IMR-90 (cell line): ENCODE measurements at regions not wholly inside any gene's neighbourhood (a gene's known extent, or its start where the extent isn't known, plus 50 kb on each side); places are given as distances from the start of the nearest gene placed in this dataset.

Experiments
- ATAC-seq: fragments of 200-7000 bp; cut with Tn5 transposase; 2 replicates; pipeline ENCODE4 v1.9.1; 2020; ENCODE audit warnings: low read depth, mild to moderate bottlenecking, moderate library complexity
- BruUV-seq: library from RNA; stranded (reverse); fragments of 400-500 nt; replicated peaks from 2 replicates; lab custom pipeline; 2021; lab: Mats Ljungman, UMichigan
- CTCF ChIA-PET: fragments of 300-600 bp; formaldehyde crosslinking; extraction: SDS; loops from one replicate; lab custom pipeline; 2021; ENCODE audit warnings: antibody characterized with exemption; lab: Yijun Ruan, JAX
- POLR2A ChIA-PET: fragments of 300-600 bp; sonication (Branson Sonifier 250); formaldehyde crosslinking; loops from one replicate; lab custom pipeline; 2022; ENCODE audit warnings: antibody characterized with exemption; ENCODE audit not compliant: unreplicated experiment; lab: Charles Lee
- DNase-seq: peaks from one replicate; pipeline ENCODE4 v3.0.0; 2013
- H2AFZ ChIP-seq: replicated peaks from 2 replicates; pipeline ENCODE3; 2013; ENCODE audit warnings: low read length, mild to moderate bottlenecking; ENCODE audit not compliant: poor library complexity
- H2AK5ac ChIP-seq: 2 replicates; pipeline ENCODE4 v1.6.1; 2013; ENCODE audit warnings: low read depth, low read length, inconsistent platforms
- H2AK9ac ChIP-seq: replicated peaks from 2 replicates; pipeline ENCODE3; 2013; ENCODE audit warnings: mild to moderate bottlenecking, low read depth, low read length, moderate library complexity; ENCODE audit not compliant: poor library complexity
- H2BK120ac ChIP-seq: 2 replicates; pipeline ENCODE4 v1.6.1; 2013; ENCODE audit warnings: low read depth, low read length, inconsistent platforms
- H2BK15ac ChIP-seq: 3 replicates; pipeline ENCODE4 v1.6.1; 2013; ENCODE audit warnings: low read depth, low read length, inconsistent platforms
- H2BK20ac ChIP-seq: 2 replicates; pipeline ENCODE4 v1.6.1; 2013; ENCODE audit warnings: low read depth, mild to moderate bottlenecking, inconsistent platforms, low read length, moderate library complexity
- H2BK5ac ChIP-seq: 2 replicates; pipeline ENCODE4 v1.6.1; 2013; ENCODE audit warnings: mild to moderate bottlenecking, low read depth, low read length, inconsistent platforms; ENCODE audit not compliant: poor library complexity, severe bottlenecking
- H3K14ac ChIP-seq: replicated peaks from 2 replicates; pipeline ENCODE4 v1.6.1; 2013; ENCODE audit warnings: low read depth, low read length, inconsistent platforms
- H3K18ac ChIP-seq: 2 replicates; pipeline ENCODE4 v1.6.1; 2013; ENCODE audit warnings: low read depth, low read length, control low read depth
- H3K23ac ChIP-seq: 2 replicates; pipeline ENCODE4 v1.6.1; 2013; ENCODE audit warnings: low read depth, low read length, inconsistent platforms
- H3K27ac ChIP-seq: 2 replicates; pipeline ENCODE4 v1.5.1; 2013; ENCODE audit warnings: mild to moderate bottlenecking, control low read depth, low read length; ENCODE audit not compliant: insufficient read depth
- H3K27me3 ChIP-seq: 2 replicates; pipeline ENCODE4 v1.6.1; 2013; ENCODE audit warnings: low read length; ENCODE audit not compliant: control insufficient read depth, insufficient read depth
- H3K36me3 ChIP-seq: 2 replicates; pipeline ENCODE4 v1.6.1; 2013; ENCODE audit warnings: low read length, mixed read lengths; ENCODE audit not compliant: control insufficient read depth, insufficient read depth
- H3K4ac ChIP-seq: 2 replicates; pipeline ENCODE4 v1.6.1; 2013; ENCODE audit warnings: low read depth, low read length, inconsistent platforms
- H3K4me1 ChIP-seq: 2 replicates; pipeline ENCODE4 v1.6.1; 2013; ENCODE audit warnings: low read length, mixed read lengths; ENCODE audit not compliant: control insufficient read depth, insufficient read depth
- H3K4me2 ChIP-seq: 2 replicates; pipeline ENCODE4 v1.6.1; 2013; ENCODE audit warnings: low read depth, mild to moderate bottlenecking, control low read depth, low read length, moderate library complexity
- H3K4me3 ChIP-seq: 2 replicates; pipeline ENCODE4 v1.5.1; 2013; ENCODE audit warnings: low read depth, mild to moderate bottlenecking, control low read depth, low read length, moderate library complexity; ENCODE audit not compliant: insufficient read depth
- H3K56ac ChIP-seq: 2 replicates; pipeline ENCODE4 v1.6.1; 2013; ENCODE audit warnings: low read length, inconsistent platforms; ENCODE audit not compliant: insufficient read depth; ENCODE audit errors: extremely low read depth
- H3K79me1 ChIP-seq, 2 experiments: 2 replicates each; pipeline ENCODE4 v1.6.1; 2013; ENCODE audit warnings: low read length in 2 of 2, inconsistent platforms in 1 of 2, low read depth in 1 of 2
- H3K9ac ChIP-seq: 2 replicates; pipeline ENCODE4 v1.6.1; 2013; ENCODE audit warnings: low read depth, low read length, control low read depth
- H3K9me1 ChIP-seq: 2 replicates; pipeline ENCODE4 v1.6.1; 2013; ENCODE audit warnings: low read length, inconsistent platforms; ENCODE audit not compliant: insufficient read depth
- H3K9me3 ChIP-seq: 2 replicates; pipeline ENCODE4 v1.6.1; 2013; ENCODE audit warnings: low read length; ENCODE audit not compliant: control insufficient read depth, insufficient read depth
- H4K20me1 ChIP-seq: 2 replicates; pipeline ENCODE4 v1.6.1; 2013; ENCODE audit warnings: low read length, inconsistent platforms; ENCODE audit not compliant: insufficient read depth
- H4K5ac ChIP-seq: 2 replicates; pipeline ENCODE4 v1.6.1; 2013; ENCODE audit warnings: mild to moderate bottlenecking, low read depth, low read length, control low read depth
- H4K8ac ChIP-seq, 2 experiments: 2 replicates each; pipeline ENCODE4 v1.6.1; 2013; ENCODE audit warnings: low read depth in 2 of 2, low read length in 2 of 2, control low read depth in 1 of 2, inconsistent platforms in 1 of 2
- H4K91ac ChIP-seq: 2 replicates; pipeline ENCODE4 v1.6.1; 2013; ENCODE audit warnings: low read depth, low read length, inconsistent platforms; ENCODE audit not compliant: insufficient read depth
- BHLHE40 ChIP-seq: fragments of 150-350 bp; IDR thresholded peaks from 2 replicates; pipeline ENCODE4 v1.6.1; 2016; ENCODE audit warnings: mild to moderate bottlenecking, low read depth, low read length
- CEBPB ChIP-seq: IDR thresholded peaks from 2 replicates; pipeline ENCODE4 v1.6.1; 2012; ENCODE audit warnings: low read depth, low read length, improper control_type of control experiment
- CHD1 ChIP-seq: IDR thresholded peaks from 2 replicates; pipeline ENCODE4 v1.6.1; 2012; ENCODE audit warnings: low read depth, low read length, improper control_type of control experiment
- CTCF ChIP-seq: conservative IDR thresholded peaks from 2 replicates; pipeline ENCODE4 v1.5.1; 2012; ENCODE audit warnings: mild to moderate bottlenecking, low read depth, low read length, improper control_type of control experiment
- ELK1 ChIP-seq: fragments of 150-350 bp; IDR thresholded peaks from 2 replicates; pipeline ENCODE4 v1.6.1; 2016; ENCODE audit warnings: low read depth, mild to moderate bottlenecking, low read length, moderate library complexity, borderline replicate concordance
- FOS ChIP-seq: fragments of 150-350 bp; IDR thresholded peaks from 2 replicates; pipeline ENCODE4 v1.6.1; 2016; ENCODE audit warnings: low read depth, low read length
- MAFK ChIP-seq: IDR thresholded peaks from 2 replicates; pipeline ENCODE4 v1.6.1; 2012; ENCODE audit warnings: low read depth, low read length, improper control_type of control experiment
- MAZ ChIP-seq: IDR thresholded peaks from 2 replicates; pipeline ENCODE4 v1.6.1; 2012; ENCODE audit warnings: low read depth, mild to moderate bottlenecking, low read length, improper control_type of control experiment, moderate library complexity, borderline replicate concordance
- MXI1 ChIP-seq: IDR thresholded peaks from 2 replicates; pipeline ENCODE4 v1.6.1; 2012; ENCODE audit warnings: low read depth, mild to moderate bottlenecking, low read length, moderate library complexity, borderline replicate concordance
- NFE2L2 ChIP-seq: fragments of 150-350 bp; IDR thresholded peaks from 2 replicates; pipeline ENCODE4 v1.6.1; 2016; ENCODE audit warnings: low read depth, mild to moderate bottlenecking, low read length
- POLR2A ChIP-seq: IDR thresholded peaks from 2 replicates; pipeline ENCODE4 v1.6.1; 2012; ENCODE audit warnings: mild to moderate bottlenecking, low read depth, low read length
- RAD21 ChIP-seq: IDR thresholded peaks from 2 replicates; pipeline ENCODE4 v1.6.1; 2012; ENCODE audit warnings: low read length, improper control_type of control experiment
- RCOR1 ChIP-seq: IDR thresholded peaks from 2 replicates; pipeline ENCODE4 v1.6.1; 2012; ENCODE audit warnings: mild to moderate bottlenecking, low read length, improper control_type of control experiment; ENCODE audit not compliant: insufficient replicate concordance
- RFX5 ChIP-seq: IDR thresholded peaks from 2 replicates; pipeline ENCODE4 v1.8.0; 2012; ENCODE audit warnings: low read depth, mild to moderate bottlenecking, low read length, moderate library complexity
- SMC3 ChIP-seq: fragments of 150-350 bp; IDR thresholded peaks from 2 replicates; pipeline ENCODE4 v1.6.1; 2016; ENCODE audit warnings: low read depth, mild to moderate bottlenecking, antibody characterized with exemption, low read length, moderate library complexity
- USF2 ChIP-seq: fragments of 150-350 bp; IDR thresholded peaks from 2 replicates; pipeline ENCODE4 v1.6.1; 2017; ENCODE audit warnings: mild to moderate bottlenecking, antibody characterized with exemption, low read length, low read depth
- whole genome bisulfite sequencing, 2 experiments: methylation state at CpG; one replicate each; pipeline versions ENCODE4 v1.1.5 to v1.1.7; 2013; ENCODE audit warnings: missing lambda C conversion rate in 2 of 2; ENCODE audit not compliant: insufficient read length in 1 of 2; ENCODE audit errors: extremely low coverage in 2 of 2; 5-methylcytosine and 5-hydroxymethylcytosine counted together
- dilution Hi-C: fragments of 300-500 bp; cut with HindIII; formaldehyde crosslinking; loops from one replicate; pipeline ENCODE4 v1.14.3; 2018; ENCODE audit warnings: low sequenced_read_pairs; ENCODE audit not compliant: unreplicated experiment
- in situ Hi-C: fragments of 300-500 bp; cut with MboI; formaldehyde crosslinking; loops from 3 replicates; pipeline ENCODE4 v1.14.3; 2019; ENCODE audit warnings: low sequenced_read_pairs, inconsistent platforms, mixed read lengths
- intact Hi-C: fragments of 100-400 bp; cut with micrococcal nuclease; formaldehyde crosslinking; loops from 2 replicates; pipeline ENCODE4 v1.10.0; 2022

- Histone ChIP-seq H2BK5ac (no peak overlapping the region), H3K79me1 (no peaks in the 10 kb centered on the region), H2AFZ (no peak overlapping the region), H3K4ac (no peak overlapping the region), H4K20me1 (no peaks in the 10 kb centered on the region), H2BK20ac (no peak overlapping the region), H3K9me3 (no peaks in the 10 kb centered on the region), H4K91ac (no peak overlapping the region), H2BK15ac (no peak overlapping the region), H3K4me2 (no peak overlapping the region), H2BK120ac (no peak overlapping the region), H3K14ac (no peak overlapping the region), H2AK5ac (no peak overlapping the region), H4K8ac (no peak overlapping the region), H2AK9ac (no peak overlapping the region), H3K23ac (no peak overlapping the region), H3K18ac (no peak overlapping the region), H3K4me3 (no peak overlapping the region), H3K9me1 (no peaks in the 10 kb centered on the region), H4K5ac (no peak overlapping the region), H3K27me3 (no peaks in the 10 kb centered on the region), H3K56ac (no peak overlapping the region), H3K27ac (no peak overlapping the region), H3K36me3 (no peaks in the 10 kb centered on the region), H3K4me1 (no peaks in the 10 kb centered on the region), H3K9ac (no peak overlapping the region)
- dilution Hi-C loops = no loop called here
- DNase-seq (no peak), ATAC-seq (no peak)
- no CpG with 5 or more reads among the region's 2 CpGs for WGBS, 2 experiments
- TF ChIP-seq FOS = no peak
- TF ChIP-seq MAFK = no peak
- TF ChIP-seq CHD1 = no peak
- no peak for TF ChIP-seq RCOR1
- TF ChIP-seq RFX5 = no peak
- TF ChIP-seq POLR2A = no peak
- no peak for TF ChIP-seq NFE2L2
- TF ChIP-seq RAD21 = no peak
- TF ChIP-seq SMC3 = no peak
- no peak for TF ChIP-seq MAZ
- TF ChIP-seq BHLHE40 = no peak
- TF ChIP-seq CTCF = no peak
- no peak for TF ChIP-seq USF2
- no peak for TF ChIP-seq CEBPB
- no peak for TF ChIP-seq ELK1
- TF ChIP-seq MXI1 = no peak
- intact Hi-C loops = no loop called here
- ChIA-PET POLR2A (no interaction called here), CTCF (no interaction called here)
- in situ Hi-C loops = no loop called here
- BruUV-seq = no TSS peak
Observed at GRCh38 chr12:70149013-70149412, 94.2 kb upstream of the CNOT2 start.
